ENCODE measurements at regions not wholly inside any gene's neighbourhood (a gene's known extent, or its start where the extent isn't known, plus 50 kb on each side); places are given as distances from the start of the nearest gene placed in this dataset.

DNA sequence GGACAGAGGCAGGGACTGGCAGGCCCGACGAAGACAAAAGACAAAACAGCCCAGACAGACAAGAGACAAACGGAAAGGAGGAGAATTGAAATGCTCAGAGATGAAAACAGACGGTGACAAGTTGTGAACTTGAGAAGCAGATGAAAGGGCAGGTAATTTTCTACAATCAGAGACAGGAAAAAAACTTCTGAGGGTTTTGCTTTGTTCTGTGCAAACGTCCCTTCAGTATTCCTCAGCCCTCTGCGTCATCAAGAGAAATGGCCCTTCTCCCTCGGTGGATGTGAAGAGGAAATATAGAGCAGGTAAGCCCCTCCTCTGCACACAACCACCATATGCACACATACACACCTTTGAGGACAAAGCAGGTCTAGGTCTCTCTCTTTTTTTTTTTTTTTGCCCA is 206.6 kb downstream of the UACA start:
- TF ChIP-seq, protein P1, sequence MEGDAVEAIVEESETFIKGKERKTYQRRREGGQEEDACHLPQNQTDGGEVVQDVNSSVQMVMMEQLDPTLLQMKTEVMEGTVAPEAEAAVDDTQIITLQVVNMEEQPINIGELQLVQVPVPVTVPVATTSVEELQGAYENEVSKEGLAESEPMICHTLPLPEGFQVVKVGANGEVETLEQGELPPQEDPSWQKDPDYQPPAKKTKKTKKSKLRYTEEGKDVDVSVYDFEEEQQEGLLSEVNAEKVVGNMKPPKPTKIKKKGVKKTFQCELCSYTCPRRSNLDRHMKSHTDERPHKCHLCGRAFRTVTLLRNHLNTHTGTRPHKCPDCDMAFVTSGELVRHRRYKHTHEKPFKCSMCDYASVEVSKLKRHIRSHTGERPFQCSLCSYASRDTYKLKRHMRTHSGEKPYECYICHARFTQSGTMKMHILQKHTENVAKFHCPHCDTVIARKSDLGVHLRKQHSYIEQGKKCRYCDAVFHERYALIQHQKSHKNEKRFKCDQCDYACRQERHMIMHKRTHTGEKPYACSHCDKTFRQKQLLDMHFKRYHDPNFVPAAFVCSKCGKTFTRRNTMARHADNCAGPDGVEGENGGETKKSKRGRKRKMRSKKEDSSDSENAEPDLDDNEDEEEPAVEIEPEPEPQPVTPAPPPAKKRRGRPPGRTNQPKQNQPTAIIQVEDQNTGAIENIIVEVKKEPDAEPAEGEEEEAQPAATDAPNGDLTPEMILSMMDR (IDR thresholded peaks at IDR 0.05; ENCODE audit: extremely low read depth, insufficient read depth, missing control alignments) = no peak
- in situ Hi-C loops (cut with MboI; ENCODE audit: low pct_unique_long_range_greater_than_20kb, low sequenced_read_pairs, unreplicated experiment) = no loop called here
- no peak for DNase-seq (ENCODE audit: low spot score)

GRCh38 chr15:70556151-70556741 is 207.1 kb downstream of the UACA start:
- in situ Hi-C loops (cut with MboI; ENCODE audit: low pct_unique_long_range_greater_than_20kb, low sequenced_read_pairs, unreplicated experiment) = no loop called here
- DNase-seq (ENCODE audit: low spot score) = no peak
- TF ChIP-seq, protein P1 (IDR thresholded peaks at IDR 0.05; ENCODE audit: extremely low read depth, insufficient read depth, missing control alignments) = no peak

DNA sequence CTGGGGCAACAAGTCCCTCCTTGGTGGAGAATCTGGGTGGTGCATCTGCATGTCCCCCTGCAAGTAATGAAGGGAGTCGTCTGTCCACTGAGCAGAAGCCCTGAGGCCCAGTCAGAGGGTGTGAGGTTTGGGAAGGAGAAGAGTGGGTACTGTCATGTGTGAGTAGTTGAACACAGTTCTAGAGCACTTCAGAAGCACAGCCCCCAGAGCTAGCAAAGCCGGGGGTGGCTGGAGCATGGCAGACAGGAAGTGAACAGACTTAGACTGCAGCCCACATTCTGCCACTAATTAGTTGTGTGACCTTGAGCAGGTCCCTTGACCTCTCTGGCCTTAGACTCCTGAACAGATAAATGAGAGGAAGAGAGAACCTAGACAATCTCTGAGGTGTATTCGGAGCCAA is 207.6 kb downstream of the UACA start:
- in situ Hi-C loops (cut with MboI; ENCODE audit: low pct_unique_long_range_greater_than_20kb, low sequenced_read_pairs, unreplicated experiment) = no loop called here
- no peak for DNase-seq (ENCODE audit: low spot score)

GRCh38 chr15:70547846-70548487 is 215.4 kb downstream of the UACA start:
- TF ChIP-seq, protein P1 (IDR thresholded peaks at IDR 0.05; ENCODE audit: extremely low read depth, insufficient read depth, missing control alignments) = no peak
- in situ Hi-C loops (cut with MboI; ENCODE audit: low pct_unique_long_range_greater_than_20kb, low sequenced_read_pairs, unreplicated experiment) = no loop called here
- DNase-seq (ENCODE audit: low spot score) = no peak

More for the DNA sequence above, 207.6 kb downstream of the UACA start:
- TF ChIP-seq, protein P1 (IDR thresholded peaks at IDR 0.05; ENCODE audit: extremely low read depth, insufficient read depth, missing control alignments) = no peak

DNA sequence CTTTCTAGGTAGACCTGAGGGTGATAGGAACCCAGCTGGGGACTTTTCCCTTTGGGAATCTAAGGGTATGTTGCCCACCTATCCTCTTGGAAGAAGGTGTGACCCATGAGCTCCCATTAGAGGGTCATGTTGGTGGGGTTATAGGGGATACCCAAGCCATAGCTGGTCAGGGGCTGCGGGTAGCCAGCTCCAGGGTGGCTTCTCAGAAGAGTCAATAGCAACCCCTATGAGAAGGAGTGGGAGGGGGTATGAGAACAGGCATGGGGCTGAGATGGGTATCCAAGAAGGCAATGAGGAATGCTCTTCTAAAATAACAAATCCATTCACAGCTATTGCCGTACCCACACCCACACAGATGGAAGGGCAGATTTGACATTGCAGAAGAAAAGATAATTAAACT is 217.8 kb downstream of the UACA start:
- DNase-seq (ENCODE audit: low spot score) = no peak
- TF ChIP-seq, protein P1 (IDR thresholded peaks at IDR 0.05; ENCODE audit: extremely low read depth, insufficient read depth, missing control alignments) = no peak
- in situ Hi-C loops (cut with MboI; ENCODE audit: low pct_unique_long_range_greater_than_20kb, low sequenced_read_pairs, unreplicated experiment) = no loop called here

DNA sequence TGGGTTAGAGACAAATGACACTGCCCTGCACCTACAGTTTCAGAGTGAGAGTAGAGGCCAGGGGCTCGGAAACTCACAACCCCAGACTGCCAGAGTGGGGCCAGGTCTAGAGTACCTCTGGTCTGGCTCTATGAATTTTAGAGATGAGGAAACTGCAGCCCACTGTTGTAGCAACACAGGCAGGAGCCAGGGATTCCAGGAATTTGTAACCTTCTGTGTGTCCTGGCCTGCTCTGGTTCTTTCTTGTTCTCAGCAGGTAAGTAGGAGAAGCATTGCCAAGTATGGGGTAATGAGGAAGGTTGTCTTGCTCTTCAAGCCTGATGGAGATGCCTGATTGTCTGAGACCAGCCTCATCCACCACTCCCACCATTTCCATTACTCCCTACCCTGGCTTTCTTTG is 221.8 kb downstream of the UACA start:
- in situ Hi-C loops (cut with MboI; ENCODE audit: low pct_unique_long_range_greater_than_20kb, low sequenced_read_pairs, unreplicated experiment) = no loop called here
- TF ChIP-seq, protein P1 (IDR thresholded peaks at IDR 0.05; ENCODE audit: extremely low read depth, insufficient read depth, missing control alignments) = no peak
- DNase-seq (ENCODE audit: low spot score) = no peak

Data from GM13977 (cell line).